Karpas-422 (cell line): ENCODE measurements at regions not wholly inside any gene's neighbourhood (a gene's known extent, or its start where the extent isn't known, plus 50 kb on each side); places are given as distances from the start of the nearest gene placed in this dataset. TPM values are rescaled to one million over a fixed set of nuclear protein-coding genes. Genes with fewer than 3 reads are reported as not detected.

Source experiments
- small RNA-seq: library from RNA; depleted of rRNA; stranded (forward); fragments of <200 nt; gene quantifications from one replicate; pipeline ENCODE3, GENCODE V24; 2014

Small RNA genes lying in the stretch of these regions (small RNA-seq; reads per million reads assigned to genes)
- gene RNU6-152P = not detected
